AG04449 (cell line): ENCODE measurements at regions not wholly inside any gene's neighbourhood (a gene's known extent, or its start where the extent isn't known, plus 50 kb on each side); places are given as distances from the start of the nearest gene placed in this dataset.
"Not testable (repeated sequence)": the region's sequence is repeated elsewhere in the genome, so short reads cannot be mapped to it uniquely, and the experiment has no call there.

ENCODE experiments used
- CTCF ChIA-PET: fragments of 350-600 bp; formaldehyde crosslinking; extraction: SDS; loops from one replicate; lab custom pipeline; 2021; ENCODE audit warnings: antibody characterized with exemption; lab: Yijun Ruan, JAX
- POLR2A ChIA-PET: fragments of 400-600, 350-600 bp; formaldehyde crosslinking; extraction: SDS; loops from one replicate; lab custom pipeline; 2020; ENCODE audit warnings: antibody characterized with exemption, inconsistent platforms; lab: Yijun Ruan, JAX
- DNase-seq: peaks from one replicate; pipeline ENCODE4 v3.0.0-alpha.2; 2010; ENCODE audit warnings: low read depth, low spot score
- H3K4me3 ChIP-seq: 2 replicates; pipeline ENCODE4 v1.5.1; 2011; ENCODE audit warnings: low read depth, mild to moderate bottlenecking, control low read depth, low read length
- TF ChIP-seq, protein P1 (sequence below): IDR thresholded peaks from one replicate; pipeline ENCODE4 v1.5.1; 2011; ENCODE audit warnings: mild to moderate bottlenecking, moderate library complexity, low read length, control low read depth, inconsistent platforms; ENCODE audit not compliant: insufficient read depth; ENCODE audit errors: missing control alignments

DNA sequence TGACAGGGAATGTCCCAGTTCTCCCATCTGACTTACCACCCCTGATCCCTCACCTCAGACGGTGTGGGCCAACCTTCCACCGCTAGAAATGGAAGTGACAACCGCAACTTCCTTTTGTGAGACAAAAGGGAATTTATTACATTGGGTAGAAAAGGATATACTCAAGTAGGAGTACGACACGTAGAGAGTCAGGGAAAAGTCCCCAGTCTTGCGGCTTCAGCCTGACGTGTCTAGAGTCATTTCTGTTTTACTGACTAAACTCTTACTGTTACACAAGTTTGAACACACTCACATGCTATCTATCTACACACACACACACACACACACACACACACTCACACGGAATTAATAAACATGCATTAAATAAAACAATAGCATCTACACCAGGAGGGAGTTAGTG is 178.9 kb downstream of the COPRS start:
- no peak for DNase-seq
- no peak overlapping the region for H3K4me3 ChIP-seq
- CTCF ChIA-PET, result no interaction called here
- TF ChIP-seq, protein P1, sequence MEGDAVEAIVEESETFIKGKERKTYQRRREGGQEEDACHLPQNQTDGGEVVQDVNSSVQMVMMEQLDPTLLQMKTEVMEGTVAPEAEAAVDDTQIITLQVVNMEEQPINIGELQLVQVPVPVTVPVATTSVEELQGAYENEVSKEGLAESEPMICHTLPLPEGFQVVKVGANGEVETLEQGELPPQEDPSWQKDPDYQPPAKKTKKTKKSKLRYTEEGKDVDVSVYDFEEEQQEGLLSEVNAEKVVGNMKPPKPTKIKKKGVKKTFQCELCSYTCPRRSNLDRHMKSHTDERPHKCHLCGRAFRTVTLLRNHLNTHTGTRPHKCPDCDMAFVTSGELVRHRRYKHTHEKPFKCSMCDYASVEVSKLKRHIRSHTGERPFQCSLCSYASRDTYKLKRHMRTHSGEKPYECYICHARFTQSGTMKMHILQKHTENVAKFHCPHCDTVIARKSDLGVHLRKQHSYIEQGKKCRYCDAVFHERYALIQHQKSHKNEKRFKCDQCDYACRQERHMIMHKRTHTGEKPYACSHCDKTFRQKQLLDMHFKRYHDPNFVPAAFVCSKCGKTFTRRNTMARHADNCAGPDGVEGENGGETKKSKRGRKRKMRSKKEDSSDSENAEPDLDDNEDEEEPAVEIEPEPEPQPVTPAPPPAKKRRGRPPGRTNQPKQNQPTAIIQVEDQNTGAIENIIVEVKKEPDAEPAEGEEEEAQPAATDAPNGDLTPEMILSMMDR, result no peak
- POLR2A ChIA-PET, result no interaction called here

DNA sequence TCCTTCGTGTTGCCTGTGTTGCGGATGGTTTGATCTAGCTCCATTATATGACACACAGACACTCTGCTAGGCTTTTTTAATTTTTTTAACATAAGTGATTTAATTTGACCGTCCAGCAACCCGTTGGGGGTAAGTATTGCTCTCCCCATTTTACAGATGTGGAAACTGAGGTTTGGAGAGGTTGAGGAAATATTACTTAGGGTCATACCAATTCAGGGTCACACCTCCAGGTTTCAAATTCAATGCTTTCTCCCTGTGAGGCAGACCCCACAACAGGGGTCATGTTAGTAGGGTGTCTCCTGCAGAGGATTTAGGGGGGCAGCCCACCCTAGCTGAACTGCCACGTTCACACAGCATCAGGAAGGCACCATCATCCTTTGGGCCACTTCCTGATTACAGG is 179.4 kb downstream of the COPRS start:
- DNase-seq, result no peak
- ChIA-PET CTCF (no interaction called here), POLR2A (interaction anchor here (0.5 kb wide), 1 partner anchor 124 kb away, joined by 3 read pairs; no protein-coding TSS in a partner anchor)
- TF ChIP-seq, protein P1, result no peak
- no peak overlapping the region for H3K4me3 ChIP-seq

DNA sequence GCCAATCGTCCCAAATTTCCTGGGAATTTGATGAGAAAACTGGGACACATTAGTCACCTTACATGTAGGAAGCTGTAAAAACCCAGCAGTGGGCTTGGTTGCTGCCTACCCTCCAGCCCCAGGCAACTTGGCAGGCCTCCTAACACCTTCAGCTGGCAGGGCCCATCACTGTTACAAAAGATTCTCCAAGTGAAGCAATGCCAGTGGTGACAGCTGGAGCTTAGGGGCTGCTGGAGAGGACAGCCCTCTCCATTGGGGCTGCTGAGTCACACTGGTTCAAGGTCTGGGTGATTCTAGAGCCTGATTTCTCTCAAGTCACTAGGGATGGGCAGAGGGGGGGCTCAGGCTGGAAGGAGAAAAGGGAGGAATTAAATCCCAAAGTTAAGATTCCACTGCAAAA is 180.6 kb downstream of the COPRS start:
- H3K4me3 ChIP-seq, result no peak overlapping the region
- CTCF ChIA-PET, result interaction anchor here (0.9 kb wide), 1 partner anchor 164 kb away, joined by 3 read pairs; no protein-coding TSS in a partner anchor
- TF ChIP-seq, protein P1, result no peak
- POLR2A ChIA-PET, result interaction anchor here (1.1 kb wide), 1 partner anchor 117 kb away, joined by 3 read pairs; no protein-coding TSS in a partner anchor
- no peak for DNase-seq

DNA sequence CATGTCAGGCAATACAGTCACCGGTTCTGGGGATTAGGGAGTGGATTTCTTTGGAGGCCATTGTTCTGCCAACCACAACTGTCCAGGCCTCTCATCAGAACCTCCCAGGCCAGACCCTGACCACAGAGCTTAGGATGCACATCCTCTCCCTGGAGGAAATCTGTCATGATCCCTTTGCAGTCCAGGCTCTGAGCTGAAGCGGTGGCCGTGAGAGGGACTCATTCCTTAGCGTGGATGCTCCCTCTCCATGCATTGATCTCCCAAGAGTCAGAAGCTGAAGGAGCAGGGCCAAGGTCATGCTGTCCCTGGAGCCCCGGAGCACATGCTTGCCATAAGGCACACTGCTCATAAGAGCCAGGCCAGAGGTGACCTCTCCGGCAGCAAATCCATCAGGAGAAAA is 181.4 kb downstream of the COPRS start:
- TF ChIP-seq, protein P1, result no peak
- no peak for DNase-seq

DNA sequence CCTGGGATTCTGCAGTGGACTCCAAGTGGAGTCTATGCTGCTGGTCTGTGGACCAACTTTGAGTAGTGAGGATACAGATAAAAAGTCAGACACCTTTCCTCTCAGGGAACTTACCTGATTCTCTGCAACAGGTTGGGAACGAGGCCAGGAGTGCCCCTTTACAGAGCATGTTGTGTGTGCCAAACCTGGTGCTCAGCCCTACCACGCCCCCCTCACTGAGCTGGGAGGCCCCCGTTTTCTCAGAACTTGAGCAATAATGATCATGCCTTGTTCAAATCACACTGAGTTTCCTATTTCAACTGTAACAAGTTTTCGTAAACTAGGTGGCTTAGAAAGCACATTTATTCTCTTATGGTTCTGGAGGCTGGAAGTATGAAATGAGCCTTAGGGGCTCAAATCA is 182.0 kb downstream of the COPRS start:
- DNase-seq, result no peak
- TF ChIP-seq, protein P1, result no peak
- CTCF ChIA-PET, result no interaction called here
- H3K4me3 ChIP-seq, result no peak overlapping the region
- POLR2A ChIA-PET, result no interaction called here

More for the DNA sequence above, 181.4 kb downstream of the COPRS start:
- ChIA-PET CTCF (interaction anchor here (0.9 kb wide), 1 partner anchor 164 kb away, joined by 3 read pairs; no protein-coding TSS in a partner anchor), POLR2A (interaction anchor here (1.1 kb wide), 1 partner anchor 116 kb away, joined by 3 read pairs; no protein-coding TSS in a partner anchor)
- H3K4me3 ChIP-seq, result no peak overlapping the region

DNA sequence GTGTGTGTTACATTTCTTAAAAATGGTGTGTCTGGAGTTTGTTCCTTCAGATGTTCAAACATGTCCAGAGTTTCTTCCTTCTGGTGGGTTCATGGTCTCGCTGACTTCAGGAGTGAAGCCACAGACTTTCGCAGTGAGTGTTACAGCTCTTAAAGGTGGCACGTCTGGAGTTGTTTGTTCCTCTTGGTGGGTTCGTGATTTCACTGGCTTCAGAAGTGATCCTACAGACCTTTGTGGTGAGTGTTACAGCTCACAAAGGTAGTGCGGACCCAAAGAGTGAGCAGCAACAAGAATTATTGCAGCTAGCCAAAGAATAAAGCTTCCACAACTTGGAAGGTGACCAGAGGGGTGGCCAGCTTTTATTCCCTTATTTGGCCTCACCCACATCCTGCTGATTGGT is 183.7 kb downstream of the COPRS start:
- POLR2A ChIA-PET, CTCF ChIA-PET, DNase-seq: not testable (repeated sequence)

DNA sequence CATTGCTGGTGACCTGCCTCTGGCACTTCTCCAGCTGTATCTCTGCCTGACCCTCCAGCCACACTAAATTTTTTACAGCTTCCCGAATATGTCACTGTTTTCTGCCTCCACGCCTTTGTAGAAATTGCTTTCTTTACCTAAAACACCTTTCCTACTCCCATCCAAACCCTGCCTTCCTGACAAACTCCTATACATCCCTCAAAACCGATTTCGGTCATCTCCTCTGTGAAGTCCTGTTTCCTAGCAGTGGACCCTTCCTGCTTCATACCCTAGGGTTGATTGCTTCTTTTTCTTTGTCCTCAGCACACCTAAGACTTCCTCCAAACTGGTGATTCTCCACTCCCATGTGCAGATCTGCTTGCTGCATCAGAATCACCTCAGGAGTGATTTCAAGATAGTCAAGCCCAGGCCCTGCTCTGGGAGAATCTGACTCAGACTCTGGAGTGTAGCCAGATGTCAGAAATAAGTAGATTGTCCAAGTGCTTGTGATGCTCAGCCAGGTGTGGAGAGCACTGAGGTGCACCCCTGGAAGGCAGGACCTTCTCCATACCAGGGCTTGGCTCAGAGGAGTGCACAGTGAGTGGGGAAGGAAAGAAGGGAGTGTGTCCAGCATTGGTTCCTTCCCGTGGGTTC is 184.2 kb downstream of the COPRS start:
- CTCF ChIA-PET, result no interaction called here
- no peak for DNase-seq
- POLR2A ChIA-PET, result no interaction called here
- TF ChIP-seq, protein P1, result no peak
- no peak overlapping the region for H3K4me3 ChIP-seq

More for the DNA sequence above, 183.7 kb downstream of the COPRS start:
- H3K4me3 ChIP-seq, result not testable (repeated sequence)
